SK-N-SH treated with all-trans-retinoic acid at 6 μM for 48 hours (cell line): ENCODE measurements at regions not wholly inside any gene's neighbourhood (a gene's known extent, or its start where the extent isn't known, plus 50 kb on each side); places are given as distances from the start of the nearest gene placed in this dataset.

Source experiments
- ATAC-seq: fragments of 200-7000 bp; cut with Tn5 transposase; 3 replicates; pipeline ENCODE4 v1.9.1; 2020; ENCODE audit warnings: mild to moderate bottlenecking, moderate library complexity
- ARNTL ChIP-seq: fragments of 450-650 bp; formaldehyde crosslinking; IDR thresholded peaks from 2 replicates; pipeline ENCODE4 v1.5.0; 2020; ENCODE audit warnings: low read depth, mild to moderate bottlenecking, moderate library complexity, borderline replicate concordance
- BACH2 ChIP-seq: fragments of 250-450 bp; sonication (Bioruptor Pico); IDR thresholded peaks from 2 replicates; pipeline ENCODE4 v1.9.0; 2021; ENCODE audit warnings: mild to moderate bottlenecking, borderline replicate concordance
- CREB5 ChIP-seq: fragments of 250-450 bp; sonication (Bioruptor Pico); IDR thresholded peaks from 2 replicates; pipeline ENCODE4 v1.5.1; 2020; ENCODE audit warnings: low read depth, mild to moderate bottlenecking, moderate library complexity
- CSDC2 ChIP-seq: fragments of 250-450 bp; sonication (Bioruptor Pico); IDR thresholded peaks from 2 replicates; pipeline ENCODE4 v1.5.0; 2020; ENCODE audit warnings: mild to moderate bottlenecking, moderate library complexity
- GLIS3 ChIP-seq: fragments of 250-450 bp; sonication (Bioruptor Pico); IDR thresholded peaks from 2 replicates; pipeline ENCODE4 v1.5.0; 2020; ENCODE audit warnings: mild to moderate bottlenecking, moderate library complexity
- ISL1 ChIP-seq: fragments of 250-450 bp; sonication (Bioruptor Pico); IDR thresholded peaks from 2 replicates; pipeline ENCODE4 v2.1.2; 2022; ENCODE audit warnings: mild to moderate bottlenecking, moderate library complexity
- OSR1 ChIP-seq: fragments of 250-450 bp; sonication (Bioruptor Pico); IDR thresholded peaks from 2 replicates; pipeline ENCODE4 v1.8.0; 2022; ENCODE audit warnings: moderate library complexity, mild to moderate bottlenecking, inconsistent platforms
- PATZ1 ChIP-seq: fragments of 250-450 bp; sonication (Bioruptor Pico); IDR thresholded peaks from 2 replicates; pipeline ENCODE4 v1.8.0; 2020; ENCODE audit warnings: mild to moderate bottlenecking, moderate library complexity, borderline replicate concordance
- POU6F1 ChIP-seq: fragments of 250-450 bp; sonication (Bioruptor Pico); IDR thresholded peaks from 2 replicates; pipeline ENCODE4 v1.8.0; 2021; ENCODE audit warnings: low read depth, mild to moderate bottlenecking, moderate library complexity, borderline replicate concordance
- PPARA ChIP-seq: fragments of 250-450 bp; sonication (Bioruptor Pico); IDR thresholded peaks from 2 replicates; pipeline ENCODE4 v1.5.0; 2020; ENCODE audit warnings: mild to moderate bottlenecking, borderline replicate concordance
- RARB ChIP-seq: fragments of 250-450 bp; sonication (Bioruptor Pico); IDR thresholded peaks from 2 replicates; pipeline ENCODE4 v1.8.0; 2021; ENCODE audit warnings: mild to moderate bottlenecking, moderate library complexity
- SNAI2 ChIP-seq: fragments of 250-450 bp; sonication (Bioruptor Pico); IDR thresholded peaks from 2 replicates; pipeline ENCODE4 v1.5.0; 2020; ENCODE audit warnings: mild to moderate bottlenecking, moderate library complexity
- TCF4 ChIP-seq: fragments of 250-450 bp; sonication (Bioruptor Pico); IDR thresholded peaks from 2 replicates; pipeline ENCODE4 v1.8.0; 2021; ENCODE audit warnings: mild to moderate bottlenecking, moderate library complexity, borderline replicate concordance
- TSHZ2 ChIP-seq: fragments of 250-450 bp; sonication (Bioruptor Pico); IDR thresholded peaks from 2 replicates; pipeline ENCODE4 v1.5.0; 2020; ENCODE audit warnings: mild to moderate bottlenecking, moderate library complexity
- ZC3H10 ChIP-seq: fragments of 250-450 bp; sonication (Bioruptor Pico); IDR thresholded peaks from 2 replicates; pipeline ENCODE4 v1.5.1; 2021; ENCODE audit warnings: mild to moderate bottlenecking, moderate library complexity
- ZFP3 ChIP-seq: fragments of 250-450 bp; sonication (Bioruptor Pico); IDR thresholded peaks from 2 replicates; pipeline ENCODE4 v1.5.0; 2020; ENCODE audit warnings: mild to moderate bottlenecking, moderate library complexity
- ZFP30 ChIP-seq: fragments of 450-650 bp; formaldehyde crosslinking; IDR thresholded peaks from 2 replicates; pipeline ENCODE4 v1.5.0; 2022; ENCODE audit warnings: mild to moderate bottlenecking, moderate library complexity
- ZNF565 ChIP-seq: fragments of 450-650 bp; formaldehyde crosslinking; conservative IDR thresholded peaks from 2 replicates; pipeline ENCODE4 v1.5.0; 2020; ENCODE audit warnings: low read depth, mild to moderate bottlenecking, moderate library complexity
- ZNF70 ChIP-seq: fragments of 450-650 bp; formaldehyde crosslinking; IDR thresholded peaks from 2 replicates; pipeline ENCODE4 v1.5.0; 2020; ENCODE audit warnings: mild to moderate bottlenecking, moderate library complexity

- TF ChIP-seq ZC3H10 (CRISPR knock-in tag) (no peak), ZFP3 (CRISPR knock-in tag) (no peak), PPARA (CRISPR knock-in tag) (no peak), POU6F1 (CRISPR knock-in tag) (no peak), PATZ1 (CRISPR knock-in tag) (no peak), CREB5 (no peak), ZFP30 (CRISPR knock-in tag) (no peak), TCF4 (CRISPR knock-in tag) (no peak), GLIS3 (CRISPR knock-in tag) (no peak), OSR1 (CRISPR knock-in tag) (no peak), TSHZ2 (CRISPR knock-in tag) (no peak), ZNF70 (CRISPR knock-in tag) (no peak), CSDC2 (no peak)
- no peak for ATAC-seq
These were observed 1257.0 kb upstream of the GYPC start for GRCh38 chr2:125398738-125399524.

GRCh38 chr2:125405816-125406215, 1250.1 kb upstream of the GYPC start:
- ATAC-seq, result peak; percentile 60
- no peak for TF ChIP-seq ZNF565 (CRISPR knock-in tag)
- TF ChIP-seq TCF4 (CRISPR knock-in tag), result no peak
- no peak for TF ChIP-seq BACH2 (CRISPR knock-in tag)
- TF ChIP-seq ZFP3 (CRISPR knock-in tag), result no peak
- no peak for TF ChIP-seq ZC3H10 (CRISPR knock-in tag)

GRCh38 chr2:125408874-125409538, 1247.0 kb upstream of the GYPC start:
- ATAC-seq, result no peak
- TF ChIP-seq TCF4 (CRISPR knock-in tag) (no peak), CREB5 (no peak), ZC3H10 (CRISPR knock-in tag) (no peak), GLIS3 (CRISPR knock-in tag) (no peak)

GRCh38 chr2:125418483-125418882, 1237.5 kb upstream of the GYPC start:
- ATAC-seq, result no peak
- no peak for TF ChIP-seq PPARA (CRISPR knock-in tag)
- TF ChIP-seq ZFP30 (CRISPR knock-in tag), result no peak
- TF ChIP-seq ZC3H10 (CRISPR knock-in tag), result no peak
- no peak for TF ChIP-seq ARNTL
- TF ChIP-seq ZNF70 (CRISPR knock-in tag), result no peak
- no peak for TF ChIP-seq BACH2 (CRISPR knock-in tag)
- no peak for TF ChIP-seq TSHZ2 (CRISPR knock-in tag)
- no peak for TF ChIP-seq OSR1 (CRISPR knock-in tag)
- TF ChIP-seq SNAI2 (CRISPR knock-in tag), result no peak
- TF ChIP-seq RARB (CRISPR knock-in tag), result no peak
- no peak for TF ChIP-seq ISL1 (CRISPR knock-in tag)
- TF ChIP-seq CREB5, result no peak
- TF ChIP-seq ZNF565 (CRISPR knock-in tag), result no peak
